RWPE2 (cell line): ENCODE measurements at regions not wholly inside any gene's neighbourhood (a gene's known extent, or its start where the extent isn't known, plus 50 kb on each side); places are given as distances from the start of the nearest gene placed in this dataset.

Experiments
- ATAC-seq: fragments of 200-7000 bp; cut with Tn5 transposase; 3 replicates; pipeline ENCODE4 v1.9.1; 2021; ENCODE audit warnings: low read depth
- DNase-seq: peaks from one replicate; pipeline ENCODE4 v3.0.0-alpha.2; 2020; ENCODE audit warnings: low spot score
- H3K27ac ChIP-seq: fragments of 450-650 bp; 2 replicates; pipeline ENCODE4 v1.5.1; 2017; ENCODE audit warnings: mild to moderate bottlenecking; ENCODE audit not compliant: poor library complexity, severe bottlenecking
- H3K27me3 ChIP-seq: fragments of 250-450 bp; sonication (Bioruptor Pico); 2 replicates; pipeline ENCODE4 v1.5.1; 2021; ENCODE audit warnings: mild to moderate bottlenecking, moderate library complexity; ENCODE audit not compliant: insufficient read depth, poor library complexity, severe bottlenecking
- H3K36me3 ChIP-seq: fragments of 250-450 bp; sonication (Bioruptor Pico); 2 replicates; pipeline ENCODE4 v1.5.1; 2020; ENCODE audit warnings: low read depth, mild to moderate bottlenecking, moderate library complexity
- H3K4me1 ChIP-seq: fragments of 250-450 bp; sonication (Bioruptor Pico); 2 replicates; pipeline ENCODE4 v1.5.1; 2021; ENCODE audit warnings: mild to moderate bottlenecking, moderate library complexity; ENCODE audit not compliant: insufficient read depth, poor library complexity, severe bottlenecking
- H3K4me3 ChIP-seq: fragments of 250-450 bp; sonication (Bioruptor Pico); 2 replicates; pipeline ENCODE4 v1.5.1; 2021; ENCODE audit warnings: mild to moderate bottlenecking, moderate library complexity; ENCODE audit not compliant: severe bottlenecking
- H3K9me3 ChIP-seq: fragments of 250-450 bp; sonication (Bioruptor Pico); 2 replicates; pipeline ENCODE4 v1.5.1; 2021; ENCODE audit warnings: mild to moderate bottlenecking, moderate library complexity; ENCODE audit not compliant: severe bottlenecking
- CTCF ChIP-seq: fragments of 450-650 bp; IDR thresholded peaks from one replicate; pipeline ENCODE4 v1.5.1; 2017; ENCODE audit warnings: mild to moderate bottlenecking, moderate library complexity; ENCODE audit not compliant: poor library complexity, severe bottlenecking

- TF ChIP-seq CTCF = no peak
- Histone ChIP-seq H3K4me3 (no peak overlapping the region), H3K27ac (peak overlapping the region; percentile 98), H3K27me3 (no peaks in the 10 kb centered on the region), H3K4me1 (peaks cover 47% of the 10 kb centered on the region), H3K36me3 (no peaks in the 10 kb centered on the region), H3K9me3 (no peaks in the 10 kb centered on the region)
- DNase-seq (no peak), ATAC-seq (no peak)
Observed at GRCh38 chr3:30513374-30514152, 92.8 kb upstream of the TGFBR2 start.

GRCh38 chr3:30516238-30516637 lies 90.2 kb upstream of the TGFBR2 start:
- Histone ChIP-seq H3K9me3 (no peaks in the 10 kb centered on the region), H3K27me3 (no peaks in the 10 kb centered on the region), H3K36me3 (no peaks in the 10 kb centered on the region), H3K27ac (peak overlapping the region; percentile 68), H3K4me1 (peaks cover 37% of the 10 kb centered on the region), H3K4me3 (no peak overlapping the region)
- TF ChIP-seq CTCF = no peak
- DNase-seq = no peak
- ATAC-seq = no peak

GRCh38 chr3:30518181-30518864 lies 88.1 kb upstream of the TGFBR2 start:
- peak; percentile 74 for ATAC-seq
- DNase-seq = no peak

GRCh38 chr3:30518872-30519271 lies 87.5 kb upstream of the TGFBR2 start:
- peaks cover 22% of the 10 kb centered on the region for H3K4me1 ChIP-seq
- no peak for DNase-seq
- TF ChIP-seq CTCF = no peak
- H3K9me3 ChIP-seq = no peaks in the 10 kb centered on the region
- no peak for ATAC-seq
- H3K27me3 ChIP-seq = no peaks in the 10 kb centered on the region
- no peak overlapping the region for H3K4me3 ChIP-seq
- H3K36me3 ChIP-seq = no peaks in the 10 kb centered on the region
- peak overlapping the region; percentile 68 for H3K27ac ChIP-seq

More at GRCh38 chr3:30518181-30518864, 88.1 kb upstream of the TGFBR2 start:
- no peak overlapping the region for H3K4me3 ChIP-seq
- no peaks in the 10 kb centered on the region for H3K36me3 ChIP-seq
- H3K9me3 ChIP-seq = no peaks in the 10 kb centered on the region
- H3K4me1 ChIP-seq = peaks cover 22% of the 10 kb centered on the region
- peak; percentile 39 for TF ChIP-seq CTCF
- peak overlapping the region; percentile 68 for H3K27ac ChIP-seq
- no peaks in the 10 kb centered on the region for H3K27me3 ChIP-seq

- Histone ChIP-seq H3K36me3 (no peaks in the 10 kb centered on the region), H3K27ac (no peak overlapping the region), H3K4me1 (peaks cover 22% of the 10 kb centered on the region), H3K9me3 (no peaks in the 10 kb centered on the region), H3K27me3 (no peaks in the 10 kb centered on the region), H3K4me3 (no peak overlapping the region)
- DNase-seq (no peak), ATAC-seq (no peak)
- TF ChIP-seq CTCF = no peak
Observed at GRCh38 chr3:30520699-30521098, 85.7 kb upstream of the TGFBR2 start.
